ENCODE measurements at regions not wholly inside any gene's neighbourhood (a gene's known extent, or its start where the extent isn't known, plus 50 kb on each side); places are given as distances from the start of the nearest gene placed in this dataset.

DNA sequence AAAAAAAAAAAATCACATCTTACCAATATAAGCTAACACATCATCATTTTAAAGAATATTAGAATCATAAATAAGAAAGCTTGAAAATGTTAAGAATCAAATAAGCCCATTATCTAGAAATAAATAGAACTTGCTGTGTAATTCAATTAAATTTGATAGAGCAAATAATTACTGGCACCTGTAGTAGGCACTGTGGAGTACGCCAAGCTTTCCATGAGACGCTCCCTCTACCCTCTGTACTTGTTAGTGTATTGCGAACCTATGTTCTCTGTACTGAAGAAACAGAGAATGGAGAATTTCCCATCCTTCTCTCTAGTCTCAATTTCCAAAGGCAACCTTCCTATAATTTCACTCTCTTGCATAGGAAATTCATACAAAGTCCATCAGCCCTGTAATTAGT is 61.7 kb upstream of the HAND2 start:
- Histone ChIP-seq H3K27ac (no peak overlapping the region), H2AFZ (ENCODE audit: low read depth) (no peak overlapping the region), H3K36me3 (ENCODE audit: insufficient read depth) (no peaks in the 10 kb centered on the region), H3K79me2 (ENCODE audit: insufficient read depth, low read depth) (no peaks in the 10 kb centered on the region), H3K27me3 (ENCODE audit: insufficient read depth, low read depth) (no peaks in the 10 kb centered on the region), H3K4me1 (ENCODE audit: low read depth, poor library complexity, severe bottlenecking) (no peaks in the 10 kb centered on the region), H3K4me2 (no peak overlapping the region), H3K9ac (no peak overlapping the region), H4K20me1 (ENCODE audit: insufficient read depth) (no peaks in the 10 kb centered on the region), H3K4me3 (IDR thresholded peaks at IDR 0.05; ENCODE audit: insufficient read depth, low read depth, low read length) (no peak overlapping the region)
- TF ChIP-seq, protein P1, sequence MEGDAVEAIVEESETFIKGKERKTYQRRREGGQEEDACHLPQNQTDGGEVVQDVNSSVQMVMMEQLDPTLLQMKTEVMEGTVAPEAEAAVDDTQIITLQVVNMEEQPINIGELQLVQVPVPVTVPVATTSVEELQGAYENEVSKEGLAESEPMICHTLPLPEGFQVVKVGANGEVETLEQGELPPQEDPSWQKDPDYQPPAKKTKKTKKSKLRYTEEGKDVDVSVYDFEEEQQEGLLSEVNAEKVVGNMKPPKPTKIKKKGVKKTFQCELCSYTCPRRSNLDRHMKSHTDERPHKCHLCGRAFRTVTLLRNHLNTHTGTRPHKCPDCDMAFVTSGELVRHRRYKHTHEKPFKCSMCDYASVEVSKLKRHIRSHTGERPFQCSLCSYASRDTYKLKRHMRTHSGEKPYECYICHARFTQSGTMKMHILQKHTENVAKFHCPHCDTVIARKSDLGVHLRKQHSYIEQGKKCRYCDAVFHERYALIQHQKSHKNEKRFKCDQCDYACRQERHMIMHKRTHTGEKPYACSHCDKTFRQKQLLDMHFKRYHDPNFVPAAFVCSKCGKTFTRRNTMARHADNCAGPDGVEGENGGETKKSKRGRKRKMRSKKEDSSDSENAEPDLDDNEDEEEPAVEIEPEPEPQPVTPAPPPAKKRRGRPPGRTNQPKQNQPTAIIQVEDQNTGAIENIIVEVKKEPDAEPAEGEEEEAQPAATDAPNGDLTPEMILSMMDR (conservative IDR thresholded peaks at IDR 0.05; ENCODE audit: low read depth, low read length) = no peak

DNA sequence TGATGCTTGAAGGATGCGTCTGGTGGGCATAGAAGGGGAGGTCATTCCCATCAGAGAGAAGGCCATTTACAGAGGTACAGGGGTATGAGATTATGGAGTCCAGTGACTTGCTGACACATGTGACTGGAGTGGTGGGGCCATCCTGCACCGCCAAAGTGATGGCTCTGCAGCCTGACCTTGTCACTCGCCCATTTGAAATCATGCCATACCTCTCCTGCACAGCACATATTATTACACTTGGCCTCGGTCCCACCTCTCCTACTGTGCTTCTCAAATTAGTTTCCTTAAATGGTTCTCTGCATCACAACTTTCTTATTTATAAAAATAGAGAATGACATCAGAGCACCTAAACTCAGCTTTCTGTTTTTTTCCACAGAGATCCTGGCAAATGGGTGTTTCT is 60.7 kb upstream of the HAND2 start:
- TF ChIP-seq, protein P1 (conservative IDR thresholded peaks at IDR 0.05; ENCODE audit: low read depth, low read length) = no peak
- Histone ChIP-seq H3K4me2 (no peak overlapping the region), H3K27ac (no peak overlapping the region), H3K27me3 (ENCODE audit: insufficient read depth, low read depth) (no peaks in the 10 kb centered on the region), H3K4me1 (ENCODE audit: low read depth, poor library complexity, severe bottlenecking) (no peaks in the 10 kb centered on the region), H3K79me2 (ENCODE audit: insufficient read depth, low read depth) (no peaks in the 10 kb centered on the region), H3K4me3 (IDR thresholded peaks at IDR 0.05; ENCODE audit: insufficient read depth, low read depth, low read length) (no peak overlapping the region), H3K9ac (no peak overlapping the region), H4K20me1 (ENCODE audit: insufficient read depth) (no peaks in the 10 kb centered on the region), H2AFZ (ENCODE audit: low read depth) (no peak overlapping the region), H3K36me3 (ENCODE audit: insufficient read depth) (no peaks in the 10 kb centered on the region)

DNA sequence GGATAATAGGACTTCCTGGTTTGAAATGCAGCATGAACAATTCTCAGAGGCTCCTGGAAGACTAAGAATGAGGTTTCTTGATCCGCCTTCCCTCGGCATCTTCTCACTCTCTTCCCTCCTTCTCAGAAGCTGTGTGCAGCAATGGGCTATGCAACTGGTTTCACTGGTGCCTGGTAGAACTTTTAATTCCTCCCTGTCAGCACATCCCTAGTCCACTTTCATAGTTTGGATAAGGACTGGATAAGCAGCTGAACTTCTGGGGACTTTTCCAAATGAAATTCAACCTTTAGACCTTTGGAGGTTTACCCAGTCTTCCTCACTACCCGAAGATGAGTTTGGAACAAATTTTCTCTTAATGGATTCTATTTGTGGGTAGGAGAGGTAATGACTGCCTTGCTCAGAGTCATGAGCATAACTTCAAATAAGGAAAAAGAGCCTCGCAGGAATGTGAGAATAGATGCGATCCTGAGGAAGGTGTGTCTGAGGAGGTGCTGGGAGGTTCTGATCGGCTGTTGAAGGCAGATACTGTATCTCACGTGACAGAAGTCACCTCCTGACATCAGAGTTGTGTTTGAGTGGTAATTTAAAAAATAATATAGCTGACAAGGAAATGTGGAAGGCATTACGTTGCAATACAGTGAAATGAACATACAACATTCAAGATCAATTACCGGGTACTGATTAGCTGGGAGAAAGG is 56.0 kb upstream of the HAND2 start:
- H3K9ac ChIP-seq = no peak overlapping the region

DNA sequence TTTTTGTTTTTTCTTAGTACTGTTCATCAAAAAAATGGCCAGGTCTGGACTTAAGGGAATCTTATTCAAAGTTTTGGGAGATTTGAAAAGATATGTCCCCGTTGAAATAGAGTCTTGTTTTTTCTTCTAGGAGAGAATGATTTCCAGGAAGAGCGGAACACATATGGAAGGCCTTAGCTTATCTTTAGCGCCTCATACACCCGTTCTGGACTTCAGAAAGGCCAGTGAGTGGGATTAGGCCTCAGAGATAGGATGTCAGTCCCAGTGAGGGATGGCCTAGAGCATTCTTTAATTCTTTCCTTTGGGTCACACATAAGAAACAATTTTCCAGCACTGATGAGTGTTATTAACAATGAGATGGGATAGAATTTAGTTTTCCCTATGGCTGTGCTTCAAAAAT is 54.5 kb upstream of the HAND2 start:
- Histone ChIP-seq H3K27me3 (ENCODE audit: insufficient read depth, low read depth) (no peaks in the 10 kb centered on the region), H2AFZ (ENCODE audit: low read depth) (no peak overlapping the region), H3K4me2 (no peak overlapping the region), H3K4me1 (ENCODE audit: low read depth, poor library complexity, severe bottlenecking) (no peaks in the 10 kb centered on the region), H3K27ac (no peak overlapping the region), H4K20me1 (ENCODE audit: insufficient read depth) (no peaks in the 10 kb centered on the region), H3K36me3 (ENCODE audit: insufficient read depth) (no peaks in the 10 kb centered on the region), H3K9ac (no peak overlapping the region), H3K4me3 (IDR thresholded peaks at IDR 0.05; ENCODE audit: insufficient read depth, low read depth, low read length) (no peak overlapping the region), H3K79me2 (ENCODE audit: insufficient read depth, low read depth) (no peaks in the 10 kb centered on the region)
- TF ChIP-seq, protein P1 (conservative IDR thresholded peaks at IDR 0.05; ENCODE audit: low read depth, low read length) = no peak

More for the DNA sequence above, 56.0 kb upstream of the HAND2 start:
- no peaks in the 10 kb centered on the region for H3K4me1 ChIP-seq (ENCODE audit: low read depth, poor library complexity, severe bottlenecking)
- H3K4me3 ChIP-seq (IDR thresholded peaks at IDR 0.05; ENCODE audit: insufficient read depth, low read depth, low read length) = no peak overlapping the region
- no peak overlapping the region for H3K27ac ChIP-seq
- no peaks in the 10 kb centered on the region for H3K79me2 ChIP-seq (ENCODE audit: insufficient read depth, low read depth)
- no peaks in the 10 kb centered on the region for H4K20me1 ChIP-seq (ENCODE audit: insufficient read depth)
- no peaks in the 10 kb centered on the region for H3K36me3 ChIP-seq (ENCODE audit: insufficient read depth)
- H3K27me3 ChIP-seq (ENCODE audit: insufficient read depth, low read depth) = no peaks in the 10 kb centered on the region
- no peak overlapping the region for H2AFZ ChIP-seq (ENCODE audit: low read depth)
- TF ChIP-seq, protein P1 (conservative IDR thresholded peaks at IDR 0.05; ENCODE audit: low read depth, low read length) = no peak
- H3K4me2 ChIP-seq = no peak overlapping the region
